ENCODE measurements at regions not wholly inside any gene's neighbourhood (a gene's known extent, or its start where the extent isn't known, plus 50 kb on each side); places are given as distances from the start of the nearest gene placed in this dataset.

DNA sequence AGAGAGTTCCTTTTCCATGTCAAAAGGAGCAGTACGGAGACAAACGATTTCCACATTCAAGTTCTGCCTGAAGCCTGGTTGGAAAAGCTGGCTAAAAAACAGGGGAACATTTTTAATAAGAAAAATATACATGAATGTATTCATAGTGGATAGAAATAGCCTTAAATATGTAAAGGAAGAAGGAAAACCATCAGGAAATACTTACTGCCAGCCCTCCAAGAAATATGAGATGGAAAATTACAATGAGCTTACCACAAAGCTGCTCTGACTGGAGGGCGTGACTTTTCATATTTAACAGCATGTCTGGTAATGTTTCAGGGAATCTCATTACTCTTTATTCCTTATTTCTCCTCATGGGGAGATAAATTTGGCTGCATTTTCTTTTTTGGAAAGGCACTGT is 75.9 kb upstream of the ZDHHC17 start:
- TF ChIP-seq, protein P1, sequence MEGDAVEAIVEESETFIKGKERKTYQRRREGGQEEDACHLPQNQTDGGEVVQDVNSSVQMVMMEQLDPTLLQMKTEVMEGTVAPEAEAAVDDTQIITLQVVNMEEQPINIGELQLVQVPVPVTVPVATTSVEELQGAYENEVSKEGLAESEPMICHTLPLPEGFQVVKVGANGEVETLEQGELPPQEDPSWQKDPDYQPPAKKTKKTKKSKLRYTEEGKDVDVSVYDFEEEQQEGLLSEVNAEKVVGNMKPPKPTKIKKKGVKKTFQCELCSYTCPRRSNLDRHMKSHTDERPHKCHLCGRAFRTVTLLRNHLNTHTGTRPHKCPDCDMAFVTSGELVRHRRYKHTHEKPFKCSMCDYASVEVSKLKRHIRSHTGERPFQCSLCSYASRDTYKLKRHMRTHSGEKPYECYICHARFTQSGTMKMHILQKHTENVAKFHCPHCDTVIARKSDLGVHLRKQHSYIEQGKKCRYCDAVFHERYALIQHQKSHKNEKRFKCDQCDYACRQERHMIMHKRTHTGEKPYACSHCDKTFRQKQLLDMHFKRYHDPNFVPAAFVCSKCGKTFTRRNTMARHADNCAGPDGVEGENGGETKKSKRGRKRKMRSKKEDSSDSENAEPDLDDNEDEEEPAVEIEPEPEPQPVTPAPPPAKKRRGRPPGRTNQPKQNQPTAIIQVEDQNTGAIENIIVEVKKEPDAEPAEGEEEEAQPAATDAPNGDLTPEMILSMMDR (conservative IDR thresholded peaks at IDR 0.05; ENCODE audit: low read depth, low read length), result no peak
- no peak for TF ChIP-seq EZH2 (IDR thresholded peaks at IDR 0.05; ENCODE audit: low read length, unreplicated experiment)
